HL-60 (cell line): ENCODE measurements at regions not wholly inside any gene's neighbourhood (a gene's known extent, or its start where the extent isn't known, plus 50 kb on each side); places are given as distances from the start of the nearest gene placed in this dataset.

ENCODE experiments used
- DNase-seq, 2 experiments: peaks; one replicate each; pipeline ENCODE4 v3.0.0-alpha.2; 2010 to 2020; ENCODE audit warnings: low read depth in 1 of 2, low spot score in 1 of 2
- H3K27ac ChIP-seq: fragments of 250-450 bp; sonication (Bioruptor Pico); replicated peaks from 2 replicates; pipeline ENCODE4 v1.5.1; 2020; ENCODE audit warnings: mild to moderate bottlenecking, moderate library complexity
- H3K27me3 ChIP-seq: fragments of 250-450 bp; sonication (Bioruptor Pico); 2 replicates; pipeline ENCODE4 v1.5.1; 2021; ENCODE audit warnings: mild to moderate bottlenecking, moderate library complexity; ENCODE audit not compliant: insufficient read depth, poor library complexity, severe bottlenecking
- H3K4me3 ChIP-seq: replicated peaks from 2 replicates; pipeline ENCODE4 v1.5.1; 2011; ENCODE audit warnings: mild to moderate bottlenecking, control low read depth, low read length; ENCODE audit not compliant: insufficient read depth
- CTCF ChIP-seq: IDR thresholded peaks from one replicate; pipeline ENCODE4 v1.5.1; 2011; ENCODE audit warnings: low read length, control low read depth, inconsistent platforms; ENCODE audit not compliant: insufficient read depth
- GABPA ChIP-seq: IDR thresholded peaks from 2 replicates; pipeline ENCODE4 v1.6.1; 2012; ENCODE audit warnings: low read depth
- POLR2AphosphoS5 ChIP-seq: IDR thresholded peaks from 2 replicates; pipeline ENCODE4 v1.6.1; 2012; ENCODE audit warnings: low read depth
- REST ChIP-seq: IDR thresholded peaks from 2 replicates; pipeline ENCODE4 v1.6.1; 2012; ENCODE audit warnings: low read depth; ENCODE audit not compliant: insufficient replicate concordance
- SPI1 ChIP-seq: IDR thresholded peaks from 2 replicates; pipeline ENCODE4 v1.6.1; 2012; ENCODE audit warnings: low read depth, mild to moderate bottlenecking, borderline replicate concordance

- Histone ChIP-seq H3K27ac (no peak overlapping the region), H3K4me3 (no peak overlapping the region), H3K27me3 (no peaks in the 10 kb centered on the region)
- TF ChIP-seq POLR2AphosphoS5 (no peak), REST (no peak), GABPA (no peak)
- no peak for DNase-seq
Observed at GRCh38 chr4:64016893-64017292, 392.4 kb downstream of the TECRL start.

GRCh38 chr4:64014647-64015046 lies 394.6 kb downstream of the TECRL start:
- H3K27me3 ChIP-seq = no peaks in the 10 kb centered on the region
- no peak overlapping the region for H3K27ac ChIP-seq
- no peak for TF ChIP-seq SPI1
- TF ChIP-seq GABPA = no peak
- no peak for TF ChIP-seq CTCF
- no peak for TF ChIP-seq POLR2AphosphoS5
- TF ChIP-seq REST = no peak
- no peak for DNase-seq
- no peak overlapping the region for H3K4me3 ChIP-seq

GRCh38 chr4:64001229-64001898 lies 407.9 kb downstream of the TECRL start:
- Histone ChIP-seq H3K27me3 (no peaks in the 10 kb centered on the region), H3K4me3 (no peak overlapping the region), H3K27ac (no peak overlapping the region)
- DNase-seq = no peak
- TF ChIP-seq CTCF (no peak), SPI1 (no peak), POLR2AphosphoS5 (no peak), REST (no peak), GABPA (no peak)
